ENCODE measurements at regions not wholly inside any gene's neighbourhood (a gene's known extent, or its start where the extent isn't known, plus 50 kb on each side); places are given as distances from the start of the nearest gene placed in this dataset.

- H4K20me1 ChIP-seq (replicated peaks; ENCODE audit: control insufficient read depth, extremely low read depth, insufficient read depth, low read length): no peaks in the 10 kb centered on the region
- ChIA-PET CTCF (no interaction called here), POLR2A (no interaction called here)
- no peak for DNase-seq (ENCODE audit: low read depth, low spot score)
- no TSS peak for BruUV-seq (replicated peaks)
- no peak overlapping the region for H3K4me3 ChIP-seq (replicated peaks in 1 of 3; ENCODE audit: insufficient read depth in 1 of 3, low read depth in 1 of 3, low read length in 3 of 3)
- TF ChIP-seq CTCF (IDR thresholded peaks at IDR 0.05; ENCODE audit: extremely low read depth in 1 of 2, insufficient read depth in 1 of 2, low read depth in 1 of 2, low read length in 2 of 2) (peak in 1 of 2 donors; percentile 5), JUN (IDR thresholded peaks at IDR 0.05; ENCODE audit: borderline replicate concordance, insufficient read depth, insufficient read length, low read depth) (no peak), EZH2 (IDR thresholded peaks at IDR 0.05; ENCODE audit: borderline replicate concordance, low read depth, low read length, severe bottlenecking) (no peak), POLR2AphosphoS5 (IDR thresholded peaks at IDR 0.05; ENCODE audit: insufficient read depth, low read depth, low read length) (no peak)
- no peak overlapping the region for H2AFZ ChIP-seq (ENCODE audit: low read depth, low read length)
- H3K79me2 ChIP-seq (ENCODE audit: control insufficient read depth, insufficient read depth, low read length): no peaks in the 10 kb centered on the region
- H3K4me2 ChIP-seq (ENCODE audit: insufficient read depth, low read length): no peak overlapping the region
- H3K27me3 ChIP-seq (ENCODE audit: control insufficient read depth in 2 of 2, insufficient read depth in 2 of 2, low read length in 2 of 2): no peaks in the 10 kb centered on the region
- H3K36me3 ChIP-seq (ENCODE audit: control insufficient read depth in 2 of 2, extremely low read depth in 1 of 2, insufficient read depth in 2 of 2, low read length in 2 of 2): no peaks in the 10 kb centered on the region
- no peak for FAIRE-seq
- H3K9me3 ChIP-seq (replicated peaks; ENCODE audit: control insufficient read depth, insufficient read depth, low read length): no peaks in the 10 kb centered on the region
- H3K9me1 ChIP-seq (replicated peaks; ENCODE audit: control insufficient read depth, extremely low read depth, insufficient read depth, low read length): no peaks in the 10 kb centered on the region
- H3K9ac ChIP-seq (replicated peaks; ENCODE audit: extremely low read depth, insufficient read depth, low read length): no peak overlapping the region
- H3K27ac ChIP-seq (ENCODE audit: insufficient read depth, low read depth, low read length): no peak overlapping the region
- intact Hi-C loops (cut with micrococcal nuclease) (no loop called here), dilution Hi-C loops (cut with MboI; ENCODE audit: extremely low pct_ligation_motif_present, low sequenced_read_pairs) (no loop called here)
- H3K4me1 ChIP-seq (ENCODE audit: control insufficient read depth, extremely low read depth, insufficient read depth, low read length): no peaks in the 10 kb centered on the region
Measured at GRCh38 chr10:117929327-117930067, 117.2 kb downstream of the RAB11FIP2 start.

GRCh38 chr10:117931078-117931477, 115.7 kb downstream of the RAB11FIP2 start:
- H3K27me3 ChIP-seq (ENCODE audit: control insufficient read depth in 2 of 2, insufficient read depth in 2 of 2, low read length in 2 of 2): no peaks in the 10 kb centered on the region
- no peak overlapping the region for H2AFZ ChIP-seq (ENCODE audit: low read depth, low read length)
- no peaks in the 10 kb centered on the region for H4K20me1 ChIP-seq (replicated peaks; ENCODE audit: control insufficient read depth, extremely low read depth, insufficient read depth, low read length)
- ChIA-PET CTCF (no interaction called here), POLR2A (no interaction called here)
- no peaks in the 10 kb centered on the region for H3K9me1 ChIP-seq (replicated peaks; ENCODE audit: control insufficient read depth, extremely low read depth, insufficient read depth, low read length)
- intact Hi-C loops (cut with micrococcal nuclease): no loop called here
- FAIRE-seq: no peak
- no TSS peak for BruUV-seq (replicated peaks)
- no peak for DNase-seq (ENCODE audit: low read depth, low spot score)
- no peak overlapping the region for H3K9ac ChIP-seq (replicated peaks; ENCODE audit: extremely low read depth, insufficient read depth, low read length)
- no peaks in the 10 kb centered on the region for H3K36me3 ChIP-seq (ENCODE audit: control insufficient read depth in 2 of 2, extremely low read depth in 1 of 2, insufficient read depth in 2 of 2, low read length in 2 of 2)
- no peaks in the 10 kb centered on the region for H3K4me1 ChIP-seq (ENCODE audit: control insufficient read depth, extremely low read depth, insufficient read depth, low read length)
- no peak overlapping the region for H3K4me2 ChIP-seq (ENCODE audit: insufficient read depth, low read length)
- no peak overlapping the region for H3K4me3 ChIP-seq (replicated peaks in 1 of 3; ENCODE audit: insufficient read depth in 1 of 3, low read depth in 1 of 3, low read length in 3 of 3)
- TF ChIP-seq MAX (IDR thresholded peaks at IDR 0.05; ENCODE audit: insufficient read depth, insufficient read length): no peak
- TF ChIP-seq CTCF (IDR thresholded peaks at IDR 0.05; ENCODE audit: extremely low read depth in 1 of 2, insufficient read depth in 1 of 2, low read depth in 1 of 2, low read length in 2 of 2): no peak
- no peak for TF ChIP-seq JUN (IDR thresholded peaks at IDR 0.05; ENCODE audit: borderline replicate concordance, insufficient read depth, insufficient read length, low read depth)
- no peak for TF ChIP-seq FOS (IDR thresholded peaks at IDR 0.05; ENCODE audit: borderline replicate concordance, insufficient read depth, low read length)
- no peak for TF ChIP-seq POLR2AphosphoS5 (IDR thresholded peaks at IDR 0.05; ENCODE audit: insufficient read depth, low read depth, low read length)
- no peak for TF ChIP-seq MYC (IDR thresholded peaks at IDR 0.05; ENCODE audit: low read depth, low read length)
- no peak for TF ChIP-seq POLR2A (IDR thresholded peaks at IDR 0.05; ENCODE audit: low read depth, low read length)
- TF ChIP-seq EZH2 (IDR thresholded peaks at IDR 0.05; ENCODE audit: borderline replicate concordance, low read depth, low read length, severe bottlenecking): no peak
- no peaks in the 10 kb centered on the region for H3K9me3 ChIP-seq (replicated peaks; ENCODE audit: control insufficient read depth, insufficient read depth, low read length)
- H3K79me2 ChIP-seq (ENCODE audit: control insufficient read depth, insufficient read depth, low read length): no peaks in the 10 kb centered on the region
- no peak overlapping the region for H3K27ac ChIP-seq (ENCODE audit: insufficient read depth, low read depth, low read length)
- dilution Hi-C loops (cut with MboI; ENCODE audit: extremely low pct_ligation_motif_present, low sequenced_read_pairs): no loop called here

Measured in endothelial cell of umbilical vein (primary cell).